C1 segment of cervical spinal cord (tissue), 14 donors: ENCODE measurements at regions not wholly inside any gene's neighbourhood (a gene's known extent, or its start where the extent isn't known, plus 50 kb on each side); places are given as distances from the start of the nearest gene placed in this dataset.

ENCODE experiments used
- DNase-seq, 14 donors: peaks; one replicate each; lab custom pipeline; 2025; lab: John Stamatoyannopoulos, UW

DNA sequence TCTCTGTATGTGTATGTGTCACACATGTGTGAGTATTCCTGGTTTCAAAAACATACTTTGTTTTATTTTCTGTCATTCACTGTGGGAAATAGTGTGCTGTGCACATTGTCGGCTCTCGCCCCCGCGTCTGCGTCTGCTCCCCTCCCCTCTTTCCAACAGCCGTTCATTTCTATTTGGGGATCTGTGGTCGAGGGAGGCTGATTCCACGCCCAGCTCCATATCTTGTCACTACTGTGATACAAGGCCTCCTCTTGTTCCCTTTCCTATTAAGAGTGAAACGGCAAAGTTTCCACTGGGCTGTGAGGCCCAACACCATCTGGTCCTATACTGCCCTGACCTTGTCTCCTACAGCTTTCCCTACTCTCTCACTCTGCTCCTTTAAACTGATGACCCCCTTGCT lies 172.5 kb upstream of the LRIG1 start:
- DNase-seq = no peak

DNA sequence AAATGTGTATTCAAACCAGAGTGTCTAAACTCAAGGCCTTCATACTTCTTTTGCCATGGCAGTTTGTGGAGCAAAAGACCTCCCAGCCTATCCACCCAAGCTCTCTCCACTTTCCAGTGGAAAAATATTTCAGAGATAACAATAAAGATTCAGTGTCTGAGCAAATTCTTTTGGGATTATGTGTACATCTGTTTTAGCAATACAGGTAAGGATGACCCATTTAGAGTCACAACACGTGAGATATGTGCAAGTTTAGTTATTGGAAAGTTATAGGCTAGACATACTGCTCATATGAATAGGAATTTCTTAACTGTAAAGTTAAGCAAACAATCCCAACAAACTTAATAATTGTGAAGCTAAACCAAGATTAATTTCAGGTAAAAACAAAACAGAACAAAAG lies 174.5 kb upstream of the LRIG1 start:
- DNase-seq = no peak

DNA sequence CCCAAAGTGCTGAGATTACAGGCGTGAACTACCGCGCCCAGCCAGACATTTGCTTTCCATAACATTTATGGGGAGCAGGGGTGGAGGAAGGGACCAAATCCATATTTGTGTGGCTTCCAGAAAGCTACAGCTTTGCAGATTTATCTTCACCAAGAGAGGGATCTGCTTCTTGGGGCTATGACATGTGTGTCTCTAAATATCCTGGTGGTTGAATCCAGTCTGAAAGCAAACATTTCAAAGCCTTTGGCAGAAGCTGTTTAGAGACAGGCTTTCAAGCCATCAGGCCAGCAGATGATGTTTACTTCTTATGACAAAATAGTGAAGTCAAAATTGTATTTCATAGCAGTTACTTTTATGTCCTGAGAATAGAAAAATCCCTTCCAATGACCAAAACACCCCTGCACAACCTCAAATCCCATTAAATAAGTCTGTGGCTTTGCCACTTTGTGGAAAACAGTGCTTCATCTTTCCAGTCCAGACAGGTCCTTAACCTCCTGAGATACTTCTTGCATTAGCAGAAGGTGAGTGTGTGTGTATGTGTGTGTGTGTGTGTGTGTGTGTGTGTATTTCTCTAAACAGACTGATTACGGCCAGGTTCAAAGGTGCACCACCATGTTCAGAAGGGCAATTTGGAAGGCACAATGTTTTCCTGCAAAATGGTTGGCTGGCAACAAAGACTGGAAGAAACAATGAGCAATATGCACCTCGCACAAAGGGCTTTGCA lies 191.4 kb upstream of the LRIG1 start:
- DNase-seq = no peak

DNA sequence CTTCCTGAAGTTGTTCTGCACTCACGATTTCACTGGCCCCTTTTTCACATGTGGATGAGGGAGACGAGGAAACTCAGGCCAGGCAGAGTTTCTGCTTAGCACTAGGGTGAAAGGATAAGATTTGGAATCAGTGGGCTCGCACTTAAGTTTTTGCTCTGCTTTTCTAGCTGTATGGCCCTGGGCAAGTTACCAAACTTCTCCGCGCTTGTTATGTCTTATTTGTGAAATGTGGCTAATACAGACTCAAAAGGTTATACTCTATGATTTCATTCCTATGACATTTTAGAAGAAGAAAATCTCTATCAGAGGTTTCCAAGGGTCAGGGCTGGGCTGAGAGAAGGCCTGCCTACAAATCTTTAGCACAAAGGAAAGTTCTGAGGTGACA lies 191.9 kb upstream of the LRIG1 start:
- no peak for DNase-seq

DNA sequence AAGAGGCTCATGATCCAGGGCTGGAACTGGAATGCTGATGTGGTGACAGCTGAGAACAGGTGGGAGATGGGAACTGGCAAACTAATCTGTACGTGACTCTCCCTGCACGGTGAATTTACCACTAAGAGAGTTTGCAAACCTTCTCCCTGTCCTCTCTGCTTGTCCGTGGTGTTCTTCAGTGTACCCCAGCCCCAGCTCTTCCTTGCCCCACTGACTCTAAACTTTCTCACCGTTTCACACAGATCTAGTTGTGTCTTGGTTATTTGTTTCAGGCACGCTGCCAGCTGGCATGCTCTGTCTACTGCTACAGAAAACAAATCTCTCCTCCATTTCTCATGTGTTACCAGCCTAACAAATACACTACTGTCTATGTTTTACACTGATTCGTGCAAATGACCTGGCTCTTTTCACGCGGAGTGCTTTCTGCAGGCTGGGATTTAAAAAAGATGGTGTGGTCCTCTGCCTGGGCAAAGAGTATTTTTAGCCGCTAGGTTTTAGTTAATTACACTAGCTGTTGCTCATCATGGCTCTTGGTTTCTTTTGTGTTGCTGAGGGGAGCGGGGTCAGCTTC lies 192.7 kb upstream of the LRIG1 start:
- peak in 8 of 14 donors; percentile 5 to 45 (median 28) for DNase-seq

DNA sequence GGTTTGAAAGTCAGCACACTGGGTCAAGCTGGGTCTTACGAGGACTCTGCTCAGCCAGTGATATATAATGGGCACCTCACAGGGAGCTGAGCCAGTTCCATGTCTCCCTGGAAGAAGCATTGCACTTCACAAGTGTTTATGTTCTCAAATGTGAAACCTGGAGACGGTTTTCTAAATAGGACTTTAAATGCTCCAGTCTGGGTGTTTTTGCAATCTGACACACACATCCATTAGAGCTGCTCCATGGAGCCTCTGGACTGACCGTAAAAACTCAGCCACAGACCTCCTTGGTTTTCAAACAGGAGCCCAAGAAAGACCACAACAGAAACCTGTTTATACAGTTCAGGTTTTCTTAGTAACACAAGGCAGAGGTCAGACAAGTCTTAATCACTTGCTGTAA lies 201.3 kb upstream of the LRIG1 start:
- no peak for DNase-seq

DNA sequence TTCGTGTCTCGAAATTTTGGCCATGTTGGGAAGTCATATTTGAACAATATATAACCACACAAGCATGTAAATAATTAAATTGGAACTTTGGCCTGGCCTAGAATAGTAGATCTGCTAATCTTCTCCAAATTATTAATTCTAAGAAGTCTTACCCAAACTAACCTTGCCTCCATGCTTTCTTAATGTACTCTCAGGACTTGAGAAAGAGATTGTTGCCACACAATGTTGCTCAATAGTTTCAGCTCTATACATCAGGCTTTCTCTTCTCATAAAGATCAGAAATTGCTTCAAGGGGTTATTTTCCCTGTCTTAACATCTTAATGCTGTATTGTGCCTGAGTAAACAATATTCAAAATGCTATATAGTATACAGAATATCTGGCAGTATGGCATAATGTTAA lies 202.7 kb upstream of the LRIG1 start:
- no peak for DNase-seq

DNA sequence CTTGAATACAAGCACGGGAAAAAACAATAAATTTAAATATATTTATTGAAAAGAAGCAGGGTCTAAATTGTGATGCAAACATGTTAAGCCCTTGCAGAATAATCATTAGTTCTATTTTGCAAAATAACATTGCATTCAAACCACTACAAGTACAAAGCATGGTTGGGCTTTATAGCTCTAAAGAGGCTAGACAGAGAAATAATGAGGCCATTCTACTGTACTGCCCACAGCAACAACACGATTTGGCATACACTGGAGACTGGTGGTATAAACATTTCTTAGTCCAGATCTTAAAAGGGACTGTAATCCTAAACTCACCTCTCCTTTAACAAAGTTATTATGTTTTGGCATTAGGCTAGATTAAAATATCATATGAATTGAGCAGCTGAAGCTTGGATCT lies 204.3 kb upstream of the LRIG1 start:
- DNase-seq = no peak

DNA sequence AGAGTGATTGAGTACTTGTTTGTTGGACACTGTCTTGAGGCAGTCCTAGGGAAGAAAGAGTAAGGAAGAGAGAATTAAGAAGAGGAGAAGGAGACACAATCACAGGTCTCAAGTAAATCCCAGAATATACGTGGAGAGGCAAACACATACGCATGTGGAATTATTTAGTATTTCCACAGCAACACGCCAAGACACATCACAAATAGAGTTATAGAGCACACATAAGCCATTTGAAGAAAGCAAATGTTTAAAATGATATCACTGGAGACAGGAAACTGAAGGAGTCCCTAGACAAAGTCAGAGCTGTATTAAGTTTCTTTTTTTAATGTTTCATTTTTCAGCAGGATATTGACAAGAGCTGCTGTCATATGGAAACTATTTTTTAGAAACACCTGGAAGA lies 206.1 kb upstream of the LRIG1 start:
- no peak for DNase-seq

DNA sequence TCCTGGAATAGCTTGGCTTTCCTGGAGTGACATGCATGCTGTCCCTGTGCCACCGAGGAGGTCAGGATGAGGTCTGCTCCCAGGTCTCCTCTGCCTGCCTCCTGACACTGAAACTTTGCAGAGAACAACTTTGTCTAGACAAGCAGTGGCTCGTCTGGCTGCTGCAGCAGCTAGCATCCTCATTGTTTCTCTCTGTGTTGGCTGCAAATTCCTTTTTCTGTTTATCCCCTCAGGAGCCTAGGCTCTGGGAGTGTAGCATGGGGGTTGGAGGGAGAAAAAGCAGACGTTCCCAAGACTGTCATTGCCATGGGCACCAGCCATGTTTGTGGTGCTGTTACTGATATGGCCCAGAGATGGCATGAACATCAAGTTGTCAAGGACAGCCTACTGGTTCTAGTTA lies 208.7 kb upstream of the LRIG1 start:
- DNase-seq = no peak

DNA sequence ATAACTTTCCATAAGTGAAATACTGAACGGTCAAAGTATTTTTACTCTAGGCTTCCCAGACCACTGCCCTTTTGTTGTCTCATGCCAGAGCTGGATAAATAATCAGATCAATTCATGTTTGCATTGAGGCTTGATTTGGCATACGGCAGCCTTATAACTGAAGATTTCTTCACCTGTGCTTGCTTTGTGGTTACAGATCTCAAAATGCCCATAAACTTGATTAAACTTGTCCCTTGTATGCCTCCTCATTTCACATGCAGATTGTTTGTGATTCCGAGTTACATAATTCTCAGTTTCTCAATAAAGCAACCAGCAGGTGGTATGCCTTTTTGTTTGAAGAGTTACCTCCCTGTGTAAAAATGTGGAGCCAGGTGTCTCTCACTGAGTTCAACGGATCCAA lies 211.4 kb upstream of the LRIG1 start:
- DNase-seq = no peak

DNA sequence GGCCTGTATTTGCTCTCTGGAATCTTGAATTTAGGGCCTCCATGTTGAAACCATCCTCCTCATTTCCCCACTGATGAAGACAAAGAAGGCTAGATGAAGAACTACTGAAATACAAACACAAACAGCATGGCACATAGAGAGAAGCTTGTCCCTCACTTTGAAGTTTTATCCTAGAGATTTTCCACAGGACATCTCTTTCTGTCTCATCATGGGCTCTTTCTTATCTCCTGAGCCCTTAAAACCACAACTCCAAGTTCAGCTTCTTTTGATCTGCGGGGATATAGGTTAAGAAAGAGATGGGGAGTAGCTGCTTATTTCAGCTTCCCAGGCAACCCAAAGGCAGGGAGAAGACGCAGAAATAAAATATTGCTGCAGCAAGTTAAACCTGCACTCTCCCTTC lies 213.1 kb upstream of the LRIG1 start:
- DNase-seq = no peak

DNA sequence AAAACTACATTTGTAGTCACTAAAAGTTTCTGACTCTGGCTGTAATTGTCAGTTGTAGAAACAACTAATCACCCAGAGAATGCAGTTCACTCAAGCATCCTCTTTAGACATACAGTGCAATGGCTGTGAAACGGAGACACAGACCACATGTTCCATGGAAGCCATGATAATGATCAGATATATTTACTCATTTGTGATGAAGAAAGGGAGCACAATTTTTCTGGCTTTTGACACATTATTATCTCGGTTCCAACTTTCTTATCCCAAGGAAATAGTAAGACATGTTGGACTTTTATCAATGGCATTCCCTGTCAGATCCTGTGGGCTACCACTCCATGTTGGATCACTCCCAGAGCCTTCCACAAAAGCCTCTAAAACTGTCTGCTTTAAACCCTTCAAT lies 215.0 kb upstream of the LRIG1 start:
- no peak for DNase-seq

DNA sequence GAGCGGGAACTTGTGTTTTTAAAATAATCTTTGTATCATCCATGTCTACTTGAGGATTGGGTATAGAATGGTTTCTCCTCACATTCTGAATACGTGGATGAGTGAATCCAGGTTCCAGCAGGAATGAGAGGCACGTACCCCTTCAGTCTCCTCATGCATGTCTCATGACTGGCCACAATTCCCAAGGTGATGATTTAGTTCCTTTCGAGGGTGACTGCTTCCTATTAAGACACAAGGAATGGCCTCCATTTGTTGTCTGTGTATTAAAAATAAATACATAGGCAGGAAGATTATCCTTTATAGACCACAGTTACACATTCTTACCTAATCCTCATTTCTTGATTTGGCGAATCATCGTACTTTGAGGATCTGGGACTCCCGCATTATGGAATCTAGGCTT lies 217.0 kb upstream of the LRIG1 start:
- no peak for DNase-seq

DNA sequence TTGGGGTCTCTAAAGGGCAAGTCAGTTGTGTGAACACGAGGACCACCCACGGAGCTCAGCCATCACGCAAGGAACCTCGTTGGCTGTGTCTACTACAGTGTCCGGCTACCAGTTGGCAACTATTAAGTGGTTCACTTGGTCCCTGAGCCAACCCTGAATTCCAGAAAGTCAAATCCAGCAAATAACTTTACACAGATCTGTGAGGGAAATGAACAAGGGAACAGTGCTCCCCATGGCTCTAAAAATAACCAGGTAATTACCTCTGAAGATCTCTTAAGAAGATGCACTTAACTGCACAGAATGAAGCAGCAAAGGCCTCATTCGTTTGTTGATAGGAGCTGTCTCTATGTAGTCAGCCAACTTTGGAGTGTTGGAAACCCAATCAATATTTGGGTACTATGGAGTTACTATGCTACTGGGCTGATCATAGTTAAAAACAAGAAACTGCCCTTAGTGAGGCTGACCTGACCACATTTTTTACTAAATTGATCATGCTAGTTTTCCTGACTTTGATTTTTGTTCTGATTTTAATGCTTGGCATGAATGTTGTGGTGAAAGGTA lies 219.1 kb upstream of the LRIG1 start:
- DNase-seq = no peak

DNA sequence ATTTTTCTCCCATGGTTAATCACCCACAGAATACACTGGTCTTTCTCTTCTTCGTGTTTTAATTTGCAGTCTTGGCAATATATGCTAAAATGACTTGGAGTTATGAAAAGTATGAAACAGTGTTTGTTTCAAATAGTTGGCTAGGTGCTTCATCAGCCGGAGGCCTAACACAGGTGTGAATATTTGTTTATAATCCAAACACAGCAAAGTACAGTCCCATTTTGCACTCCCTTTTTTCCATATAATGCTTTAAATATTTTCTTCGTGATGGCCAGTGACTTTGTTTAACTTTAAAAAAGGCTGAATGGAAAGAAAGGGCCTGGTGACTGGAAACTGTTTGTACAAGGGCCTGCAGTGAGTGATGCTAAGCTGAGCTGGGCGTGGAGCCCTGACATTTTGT lies 219.7 kb upstream of the LRIG1 start:
- no peak for DNase-seq

DNA sequence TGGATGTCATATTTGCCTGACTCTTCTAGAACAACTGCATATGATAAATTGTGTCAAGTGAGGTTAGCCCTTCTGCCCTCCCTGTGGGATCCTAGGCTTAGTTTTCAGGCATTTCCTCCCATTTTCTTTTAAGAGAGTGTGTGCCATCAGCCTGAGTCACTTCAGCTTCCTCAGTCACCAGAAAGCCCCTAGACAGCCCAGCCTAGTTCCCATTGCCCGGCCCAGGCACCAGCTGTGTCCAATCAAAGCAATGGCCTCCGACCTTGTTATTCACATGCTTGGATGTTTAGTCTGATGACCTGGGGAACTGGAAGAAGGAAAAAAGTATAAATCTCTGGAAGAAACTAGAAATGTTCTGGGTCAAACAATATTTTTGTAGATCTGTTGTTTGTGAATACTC lies 221.9 kb upstream of the LRIG1 start:
- no peak for DNase-seq

DNA sequence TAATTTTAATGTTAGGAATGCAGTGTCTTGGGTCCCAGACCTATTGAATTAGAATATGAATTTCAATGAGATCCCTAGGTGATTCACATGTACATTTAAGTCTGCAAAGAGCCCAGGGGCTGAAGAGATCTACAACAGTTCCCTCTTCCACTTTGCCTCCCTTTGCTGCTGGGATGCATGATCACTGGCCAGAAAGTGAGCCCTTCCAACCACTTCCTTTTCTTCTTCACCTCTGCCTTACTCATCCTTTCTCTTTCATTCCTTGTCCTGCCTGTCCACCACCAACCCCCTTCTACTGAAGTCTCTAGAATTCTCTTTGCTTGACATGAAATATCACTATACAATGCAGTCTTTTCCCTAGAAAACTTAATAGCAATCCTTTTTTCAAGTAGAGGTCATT lies 222.4 kb upstream of the LRIG1 start:
- no peak for DNase-seq

DNA sequence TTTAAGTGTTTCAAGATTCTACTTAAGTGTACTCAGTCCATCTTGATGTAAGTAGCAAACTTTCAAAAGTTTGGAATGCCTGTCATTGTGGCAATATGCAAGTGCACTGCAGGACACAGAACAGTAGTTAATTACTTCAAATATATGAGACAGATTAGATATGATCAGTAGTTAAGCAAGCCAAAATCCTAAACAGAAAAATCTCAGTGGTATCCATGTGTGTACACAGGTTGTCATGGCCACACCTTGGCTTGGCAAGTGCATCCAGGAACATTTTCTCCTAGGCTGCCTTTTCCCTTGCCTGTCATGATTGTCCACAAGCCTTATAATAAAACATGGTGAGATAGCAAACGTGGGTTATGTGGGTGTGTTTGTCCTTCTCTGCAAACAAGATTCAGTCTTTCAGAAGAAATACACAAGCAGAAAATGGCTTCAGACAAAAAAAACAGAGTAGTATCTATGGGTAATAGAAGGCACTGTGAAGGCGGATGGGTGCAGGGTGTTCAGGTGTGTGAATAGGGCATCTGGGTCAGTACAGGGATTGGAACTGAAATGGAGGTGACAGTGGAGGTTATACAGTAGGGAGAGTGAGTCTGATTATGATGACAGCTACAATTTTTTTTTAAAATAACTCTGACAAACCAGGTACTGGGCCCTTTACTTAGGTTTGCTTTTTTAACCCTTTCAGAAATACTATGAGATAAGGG lies 229.0 kb upstream of the LRIG1 start:
- DNase-seq = no peak

DNA sequence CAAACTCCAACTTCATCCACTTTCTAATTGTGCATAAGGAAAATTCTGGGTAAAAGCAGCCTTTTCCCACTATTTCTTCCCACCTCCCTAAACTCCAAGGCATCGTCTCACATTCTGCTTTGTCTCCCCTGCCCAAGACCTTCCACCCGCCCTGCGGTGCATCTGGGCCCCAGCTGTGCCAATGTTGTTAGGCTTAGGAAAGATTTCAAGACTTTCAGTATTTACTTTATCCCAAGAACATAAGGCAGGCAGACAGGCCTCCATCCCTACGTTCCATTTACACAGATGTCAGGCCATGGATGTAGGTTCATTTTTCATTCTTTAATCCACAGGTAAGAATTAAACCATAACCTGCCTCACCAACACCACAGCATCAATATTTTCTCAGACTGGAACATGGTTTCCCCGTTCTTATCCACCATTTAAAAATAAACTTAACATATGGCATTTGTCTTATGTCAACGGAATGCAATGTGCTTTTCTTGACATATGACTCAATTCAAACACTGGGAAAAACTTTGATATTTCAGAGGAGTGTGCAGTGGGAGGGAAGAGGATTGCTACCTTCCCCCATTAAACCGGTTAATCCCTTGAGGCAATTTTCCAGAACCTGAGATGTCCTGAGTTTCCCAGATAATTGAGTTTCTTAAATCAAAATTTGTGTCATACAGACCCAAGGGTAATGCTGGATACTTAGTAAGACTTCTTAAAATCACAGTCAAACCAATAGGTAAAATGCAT lies 238.0 kb upstream of the LRIG1 start:
- DNase-seq = no peak

DNA sequence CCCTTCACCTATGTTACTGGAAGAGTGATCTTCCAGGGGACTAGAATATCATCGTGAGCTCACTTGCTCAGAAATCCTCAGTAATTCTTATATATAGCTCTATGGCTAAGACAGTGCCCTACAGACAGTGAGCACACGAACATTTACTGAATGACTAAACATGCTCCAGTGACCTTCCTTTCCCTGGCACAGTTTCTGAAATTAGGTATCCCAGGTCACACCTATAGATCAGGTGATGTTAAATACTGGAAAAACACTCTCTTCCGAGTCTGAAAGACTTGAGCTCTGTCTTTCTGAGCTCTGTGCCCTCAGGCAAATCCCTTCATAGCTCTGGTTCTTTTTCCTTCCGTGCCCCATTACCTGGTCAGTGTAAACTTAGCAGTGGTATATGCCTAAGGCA lies 239.4 kb upstream of the LRIG1 start:
- no peak for DNase-seq

DNA sequence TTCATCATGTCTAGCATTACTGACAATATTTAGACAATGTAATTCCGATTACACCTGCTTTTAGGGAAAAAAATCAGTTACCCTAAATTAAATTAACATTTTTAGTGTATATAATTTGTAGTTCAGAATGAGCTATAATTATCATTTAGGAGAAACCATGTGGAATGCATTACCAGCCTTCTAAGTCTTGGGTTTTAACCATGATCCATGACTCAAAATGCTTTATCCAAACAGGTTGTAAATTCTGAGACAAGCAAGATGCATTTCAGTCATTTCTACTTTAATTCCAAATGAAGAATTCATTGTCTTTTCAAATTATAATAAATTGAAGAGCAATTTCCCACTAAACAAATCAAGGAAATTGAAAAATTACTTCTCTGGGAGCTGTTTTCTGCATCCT lies 243.7 kb upstream of the LRIG1 start:
- no peak for DNase-seq
